Trophoblast cell (in vitro differentiated cells and primary cell): ENCODE measurements at regions not wholly inside any gene's neighbourhood (a gene's known extent, or its start where the extent isn't known, plus 50 kb on each side); places are given as distances from the start of the nearest gene placed in this dataset.
A peak's percentile ranks its signal among the peaks of the same experiment; 100 is the strongest.
"Not testable (repeated sequence)": the region's sequence is repeated elsewhere in the genome, so short reads cannot be mapped to it uniquely, and the experiment has no call there.

Experiments
- DNase-seq, 2 donors: peaks; one replicate each; pipeline ENCODE4 v3.0.0-alpha.2; 2016
- H2AFZ ChIP-seq: 2 replicates; pipeline ENCODE4 v1.6.1; 2013; ENCODE audit warnings: low read length, moderate library complexity, mild to moderate bottlenecking; ENCODE audit not compliant: insufficient read depth, poor library complexity
- H2AK5ac ChIP-seq: 2 replicates; pipeline ENCODE4 v1.6.1; 2013; ENCODE audit warnings: mild to moderate bottlenecking, low read length
- H2BK120ac ChIP-seq: 2 replicates; pipeline ENCODE4 v1.6.1; 2013; ENCODE audit warnings: low read length, mild to moderate bottlenecking, moderate library complexity; ENCODE audit not compliant: insufficient read depth, poor library complexity
- H2BK12ac ChIP-seq: 2 replicates; pipeline ENCODE4 v1.6.1; 2013; ENCODE audit warnings: mild to moderate bottlenecking, low read length, moderate library complexity
- H2BK5ac ChIP-seq: 2 replicates; pipeline ENCODE4 v1.6.1; 2013; ENCODE audit warnings: low read length, low read depth, moderate library complexity, mild to moderate bottlenecking; ENCODE audit not compliant: poor library complexity
- H3K14ac ChIP-seq: 2 replicates; pipeline ENCODE4 v1.6.1; 2013; ENCODE audit warnings: mild to moderate bottlenecking, low read length
- H3K18ac ChIP-seq: 2 replicates; pipeline ENCODE4 v1.6.1; 2013; ENCODE audit warnings: mild to moderate bottlenecking, low read length
- H3K23ac ChIP-seq: 2 replicates; pipeline ENCODE4 v1.6.1; 2013; ENCODE audit warnings: low read length
- H3K27ac ChIP-seq: 2 replicates; pipeline ENCODE4 v1.5.1; 2013; ENCODE audit warnings: low read depth, mild to moderate bottlenecking, inconsistent platforms, low read length, moderate library complexity
- H3K27me3 ChIP-seq: 2 replicates; pipeline ENCODE4 v1.6.1; 2013; ENCODE audit warnings: inconsistent platforms, mild to moderate bottlenecking, low read length, moderate library complexity; ENCODE audit not compliant: insufficient read depth
- H3K36me3 ChIP-seq, 2 experiments: 1 replicate in 1 of 2; 2 replicates in 1 of 2; pipeline ENCODE4 v1.6.1; 2013; ENCODE audit warnings: low read length in 2 of 2, mild to moderate bottlenecking in 2 of 2, moderate library complexity in 1 of 2; ENCODE audit not compliant: insufficient read depth in 2 of 2, control insufficient read depth in 1 of 2
- H3K4ac ChIP-seq: 2 replicates; pipeline ENCODE4 v1.6.1; 2013; ENCODE audit warnings: low read depth, mild to moderate bottlenecking, low read length, moderate library complexity
- H3K4me1 ChIP-seq, 2 experiments: 1 replicate in 1 of 2; 2 replicates in 1 of 2; pipeline ENCODE4 v1.6.1; 2013; ENCODE audit warnings: low read length in 2 of 2, mild to moderate bottlenecking in 2 of 2, moderate library complexity in 1 of 2; ENCODE audit not compliant: insufficient read depth in 2 of 2, control insufficient read depth in 1 of 2
- H3K4me2 ChIP-seq: 2 replicates; pipeline ENCODE4 v1.6.1; 2013; ENCODE audit warnings: inconsistent platforms, mild to moderate bottlenecking, low read length, moderate library complexity
- H3K4me3 ChIP-seq: 2 replicates; pipeline ENCODE4 v1.5.1; 2013; ENCODE audit warnings: mild to moderate bottlenecking, low read depth, low read length, inconsistent platforms
- H3K79me1 ChIP-seq: one replicate; pipeline ENCODE4 v1.6.1; 2013; ENCODE audit warnings: low read length
- H3K79me2 ChIP-seq: 2 replicates; pipeline ENCODE4 v1.6.1; 2013; ENCODE audit warnings: low read length, mild to moderate bottlenecking; ENCODE audit not compliant: control insufficient read depth, insufficient read depth, poor library complexity
- H3K9ac ChIP-seq: 2 replicates; pipeline ENCODE4 v1.6.1; 2013; ENCODE audit warnings: mild to moderate bottlenecking, low read length
- H3K9me3 ChIP-seq: 2 replicates; pipeline ENCODE4 v1.6.1; 2013; ENCODE audit warnings: low read depth, mild to moderate bottlenecking, control low read depth, inconsistent platforms, low read length; ENCODE audit not compliant: insufficient read depth
- H4K12ac ChIP-seq: 2 replicates; pipeline ENCODE4 v1.6.1; 2013; ENCODE audit warnings: low read depth, mild to moderate bottlenecking, low read length, moderate library complexity
- H4K8ac ChIP-seq: 2 replicates; pipeline ENCODE4 v1.6.1; 2013; ENCODE audit warnings: low read depth, mild to moderate bottlenecking, low read length, moderate library complexity
- H4K91ac ChIP-seq: one replicate; pipeline ENCODE4 v1.6.1; 2013; ENCODE audit warnings: low read depth, mild to moderate bottlenecking, low read length, moderate library complexity
- WGBS: extraction: QIAGEN DNeasy Blood & Tissue Kit; methylation state at CpG from one replicate; pipeline ENCODE4 v1.1.7; 2013; ENCODE audit warnings: missing lambda C conversion rate; ENCODE audit not compliant: insufficient read length, insufficient coverage; ENCODE audit errors: extremely low coverage; 5-methylcytosine and 5-hydroxymethylcytosine counted together

DNA sequence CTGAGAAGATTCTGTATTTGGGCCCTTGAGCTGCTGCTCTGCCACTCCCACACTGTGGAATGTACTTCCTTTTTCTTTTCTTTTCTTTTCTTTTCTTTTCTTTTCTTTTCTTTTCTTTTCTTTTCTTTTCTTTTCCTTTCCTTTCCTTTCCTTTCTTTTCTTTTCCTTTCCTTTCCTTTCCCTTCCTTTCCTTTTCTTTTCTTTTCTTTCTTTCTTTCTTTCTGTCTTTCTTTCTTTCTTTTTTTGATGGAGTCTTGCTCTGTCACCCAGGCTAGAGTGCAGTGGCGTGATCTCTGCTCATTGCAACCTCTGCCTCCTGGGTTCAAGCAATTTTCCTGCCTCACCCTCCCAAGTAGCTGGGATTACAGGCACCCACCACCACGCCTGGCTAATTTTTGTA is 89.8 kb downstream of the DNAAF6 start:
- not testable (repeated sequence) for H3K27me3 ChIP-seq, H3K4me2 ChIP-seq, H3K79me1 ChIP-seq, H2AFZ ChIP-seq, H2BK5ac ChIP-seq, H3K18ac ChIP-seq, H3K4ac ChIP-seq, H3K79me2 ChIP-seq, H2AK5ac ChIP-seq, H2BK120ac ChIP-seq, H4K12ac ChIP-seq, H3K27ac ChIP-seq, DNase-seq, H3K23ac ChIP-seq, H3K9ac ChIP-seq, H4K91ac ChIP-seq, H3K4me3 ChIP-seq, H3K14ac ChIP-seq, H3K4me1 ChIP-seq, H3K9me3 ChIP-seq, H3K36me3 ChIP-seq, H4K8ac ChIP-seq, H2BK12ac ChIP-seq
- no CpG with 5 or more reads among the region's 2 CpGs for WGBS

DNA sequence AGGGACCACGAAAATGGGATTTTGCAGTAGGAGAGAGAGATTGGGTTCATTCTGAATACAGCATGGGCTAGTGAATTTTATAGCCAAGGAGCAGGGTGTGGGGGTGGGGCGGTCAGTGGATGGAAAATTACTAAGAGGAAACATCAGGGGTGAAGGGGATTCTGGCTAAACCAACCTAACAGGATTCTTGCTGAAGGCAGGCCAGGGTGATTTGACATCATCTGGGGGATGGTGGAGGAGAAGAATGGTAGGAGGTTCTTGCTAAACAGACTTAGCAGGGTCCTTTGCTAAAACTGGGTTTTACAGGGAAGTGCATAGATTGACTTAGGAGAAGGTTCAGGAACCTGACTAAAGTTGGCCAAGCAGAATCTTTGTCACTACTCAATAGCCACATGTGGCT is 91.9 kb downstream of the DNAAF6 start:
- Histone ChIP-seq H3K4me1 (peaks cover 0 to 2% of the 10 kb centered on the region in 2 experiments), H3K79me1 (no peaks in the 10 kb centered on the region), H4K91ac (no peak overlapping the region), H3K27me3 (no peaks in the 10 kb centered on the region), H3K4ac (no peak overlapping the region), H3K4me2 (no peak overlapping the region), H3K14ac (no peak overlapping the region), H3K18ac (no peak overlapping the region), H3K79me2 (no peaks in the 10 kb centered on the region), H3K9me3 (no peaks in the 10 kb centered on the region), H2AFZ (no peak overlapping the region), H2BK5ac (no peak overlapping the region), H3K23ac (no peak overlapping the region), H3K27ac (no peak overlapping the region), H2BK120ac (no peak overlapping the region), H4K8ac (no peak overlapping the region), H2BK12ac (no peak overlapping the region), H4K12ac (no peak overlapping the region), H3K4me3 (no peak overlapping the region), H3K36me3 (no peaks in the 10 kb centered on the region), H3K9ac (no peak overlapping the region), H2AK5ac (no peak overlapping the region)
- WGBS = no CpG with 5 or more reads among the region's 2 CpGs
- peak in 1 of 2 donors; percentile 1 for DNase-seq

DNA sequence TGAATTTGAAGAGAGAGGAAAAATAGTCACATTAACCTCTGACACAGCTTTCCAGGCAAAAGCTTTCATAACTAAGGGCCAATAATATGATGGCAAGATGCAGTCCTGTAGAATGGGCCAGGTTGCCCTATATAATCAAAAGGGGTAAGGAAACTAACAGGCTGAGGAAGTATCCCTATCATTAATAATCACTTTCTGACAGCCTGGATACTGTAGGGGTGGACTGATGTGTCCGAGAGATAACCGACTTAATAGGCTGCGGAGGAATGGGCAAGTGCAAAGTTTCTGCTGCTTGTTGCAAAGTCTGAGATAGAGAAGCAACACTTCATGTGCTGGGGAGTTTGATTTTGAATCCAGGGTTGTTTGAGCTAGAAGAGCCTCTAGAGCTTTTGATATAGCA is 94.8 kb downstream of the DNAAF6 start:
- Histone ChIP-seq H3K79me1 (no peaks in the 10 kb centered on the region), H3K23ac (no peak overlapping the region), H2AFZ (no peak overlapping the region), H3K27me3 (no peaks in the 10 kb centered on the region), H2BK120ac (no peak overlapping the region), H3K18ac (no peak overlapping the region), H3K36me3 (no peaks in the 10 kb centered on the region), H4K8ac (no peak overlapping the region), H3K9ac (no peak overlapping the region), H3K79me2 (no peaks in the 10 kb centered on the region), H3K4me3 (no peak overlapping the region), H4K12ac (no peak overlapping the region), H3K4ac (no peak overlapping the region), H2AK5ac (no peak overlapping the region), H2BK12ac (no peak overlapping the region), H3K27ac (no peak overlapping the region), H3K4me1 (peaks cover 0 to 2% of the 10 kb centered on the region in 2 experiments), H3K14ac (no peak overlapping the region), H3K9me3 (no peaks in the 10 kb centered on the region), H2BK5ac (no peak overlapping the region), H3K4me2 (no peak overlapping the region), H4K91ac (no peak overlapping the region)
- no peak for DNase-seq
- no CpG with 5 or more reads among the region's 3 CpGs for WGBS

DNA sequence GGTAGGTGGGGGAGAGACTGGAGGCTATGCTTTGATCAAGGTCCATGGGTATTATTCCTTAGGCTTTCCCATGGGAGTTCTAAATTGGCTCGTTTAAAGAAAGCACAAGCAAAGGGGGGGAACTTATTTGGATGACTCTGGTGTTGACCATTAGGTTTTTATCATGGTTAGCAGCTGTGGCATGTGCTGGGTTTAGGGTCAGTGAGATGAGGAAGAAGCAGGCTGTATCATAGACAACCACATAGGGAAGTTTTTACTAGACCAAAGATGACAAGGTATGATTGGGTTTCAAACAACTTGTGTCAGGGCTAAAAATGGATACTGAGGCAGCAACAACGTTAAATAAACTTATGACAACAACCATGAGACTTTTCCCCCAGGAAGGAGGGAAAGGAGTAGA is 97.7 kb downstream of the DNAAF6 start:
- H3K23ac ChIP-seq = no peak overlapping the region
- no peaks in the 10 kb centered on the region for H3K79me2 ChIP-seq
- H2BK5ac ChIP-seq = no peak overlapping the region
- H3K27me3 ChIP-seq = no peaks in the 10 kb centered on the region
- H2AK5ac ChIP-seq = no peak overlapping the region
- H3K4me1 ChIP-seq = no peaks in the 10 kb centered on the region
- H3K27ac ChIP-seq = no peak overlapping the region
- no peaks in the 10 kb centered on the region for H3K36me3 ChIP-seq
- WGBS = no CpG with 5 or more reads among the region's 2 CpGs
- no peak overlapping the region for H2BK12ac ChIP-seq
- no peak overlapping the region for H3K4ac ChIP-seq
- no peak overlapping the region for H4K12ac ChIP-seq
- H3K79me1 ChIP-seq = no peaks in the 10 kb centered on the region
- DNase-seq = no peak
- H4K8ac ChIP-seq = no peak overlapping the region
- no peak overlapping the region for H3K9ac ChIP-seq
- H3K4me2 ChIP-seq = no peak overlapping the region
- no peak overlapping the region for H2AFZ ChIP-seq
- no peak overlapping the region for H3K14ac ChIP-seq
- H3K9me3 ChIP-seq = no peaks in the 10 kb centered on the region
- H3K18ac ChIP-seq = no peak overlapping the region
- no peak overlapping the region for H4K91ac ChIP-seq
- H3K4me3 ChIP-seq = no peak overlapping the region
- H2BK120ac ChIP-seq = no peak overlapping the region
